CD4-positive, CD25-positive, alpha-beta regulatory T cell (primary cell): ENCODE measurements at regions not wholly inside any gene's neighbourhood (a gene's known extent, or its start where the extent isn't known, plus 50 kb on each side); places are given as distances from the start of the nearest gene placed in this dataset.

Source experiments
- ATAC-seq, 2 donors: fragments of 150-1000 bp; cut with Tn5 transposase; one replicate each; pipeline ENCODE4 v1.10.0; 2021; ENCODE audit warnings: low read depth in 2 of 2, moderate number of reproducible peaks in 2 of 2, moderate library complexity in 1 of 2
- DNase-seq, 3 donors: peaks; one replicate each; pipeline versions ENCODE4 v3.0.0 to v3.0.0-alpha.2; 2012 to 2022; ENCODE audit warnings: mixed read lengths in 1 of 3
- H3K27ac ChIP-seq: one replicate; pipeline ENCODE4 v1.7.0; 2013; ENCODE audit warnings: mild to moderate bottlenecking, low read length; ENCODE audit not compliant: insufficient read depth, poor library complexity, severe bottlenecking
- H3K27me3 ChIP-seq: one replicate; pipeline ENCODE4 v1.7.0; 2013; ENCODE audit warnings: low read length; ENCODE audit not compliant: control insufficient read depth, insufficient read depth
- H3K36me3 ChIP-seq: one replicate; pipeline ENCODE4 v1.7.0; 2013; ENCODE audit warnings: mild to moderate bottlenecking, low read length, moderate library complexity; ENCODE audit not compliant: control insufficient read depth, insufficient read depth
- H3K4me1 ChIP-seq: 2 replicates; pipeline ENCODE4 v1.7.0; 2013; ENCODE audit warnings: mild to moderate bottlenecking, low read length; ENCODE audit not compliant: insufficient read depth, control insufficient read depth, poor library complexity, severe bottlenecking
- H3K4me3 ChIP-seq: one replicate; pipeline ENCODE4 v1.7.0; 2013; ENCODE audit warnings: low read depth, mild to moderate bottlenecking, low read length, moderate library complexity
- H3K9me3 ChIP-seq, 2 experiments: 1 replicate in 1 of 2; 2 replicates in 1 of 2; pipeline ENCODE4 v1.7.0; 2013; ENCODE audit warnings: low read length in 2 of 2, mild to moderate bottlenecking in 1 of 2, moderate library complexity in 1 of 2; ENCODE audit not compliant: control insufficient read depth in 2 of 2
- H3K27ac Mint-ChIP-seq, 3 donors: one replicate each; pipeline ENCODE4 v1.8.0; 2020 to 2022; ENCODE audit warnings: mild to moderate bottlenecking in 3 of 3, mixed read lengths in 3 of 3, moderate library complexity in 2 of 3
- H3K27me3 Mint-ChIP-seq: one replicate; pipeline ENCODE4 v1.8.0; 2022; ENCODE audit warnings: mild to moderate bottlenecking, mixed read lengths
- H3K36me3 Mint-ChIP-seq: one replicate; pipeline ENCODE4 v1.8.0; 2020; ENCODE audit warnings: mixed read lengths
- H3K4me1 Mint-ChIP-seq, 4 donors: one replicate each; pipeline ENCODE4 v1.8.0; 2020 to 2022; ENCODE audit warnings: mixed read lengths in 4 of 4, mild to moderate bottlenecking in 1 of 4
- H3K4me3 Mint-ChIP-seq, 4 donors: one replicate each; pipeline ENCODE4 v1.8.0; 2020 to 2022; ENCODE audit warnings: mild to moderate bottlenecking in 4 of 4, mixed read lengths in 4 of 4, moderate library complexity in 3 of 4
- H3K9me3 Mint-ChIP-seq, 7 donors: one replicate each; pipeline ENCODE4 v1.8.0; 2020 to 2022; ENCODE audit warnings: mixed read lengths in 7 of 7, mild to moderate bottlenecking in 3 of 7, moderate library complexity in 2 of 7

- no peaks in the 10 kb centered on the region for H3K36me3 ChIP-seq
Observed at GRCh38 chr7:67731704-67732103, 735.1 kb downstream of the TYW1 start.

DNA sequence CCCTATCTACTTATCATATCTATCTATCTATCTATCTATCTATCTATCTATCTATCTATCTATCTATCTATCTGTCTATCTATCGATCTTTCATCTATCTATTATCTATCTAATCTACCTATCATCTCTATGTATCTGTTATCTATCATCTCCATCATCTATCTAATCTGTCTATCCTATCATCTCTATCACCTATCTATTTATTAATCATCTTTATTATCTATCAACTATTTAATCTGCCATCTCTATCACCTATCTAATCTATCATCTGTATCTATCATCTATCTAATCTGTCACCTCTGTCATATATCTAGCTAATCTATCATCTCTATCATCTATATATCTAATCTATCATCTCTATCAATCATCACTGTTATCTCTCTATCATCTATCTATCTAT is 736.3 kb downstream of the TYW1 start:
- H3K36me3 Mint-ChIP-seq, result no peaks in the 10 kb centered on the region
- ATAC-seq, result no peak

More at GRCh38 chr7:67731704-67732103, 735.1 kb downstream of the TYW1 start:
- H3K9me3 ChIP-seq, result no peaks in the 10 kb centered on the region
- peaks cover 5 to 19% (median 7%) of the 10 kb centered on the region in 7 donors for H3K9me3 Mint-ChIP-seq
- H3K27ac Mint-ChIP-seq, result no peak overlapping the region
- H3K27ac ChIP-seq, result no peak overlapping the region
- H3K4me3 Mint-ChIP-seq, result no peak overlapping the region
- no peak for ATAC-seq
- peaks cover 0 to 6% (median 0%) of the 10 kb centered on the region in 4 donors for H3K4me1 Mint-ChIP-seq
- no peaks in the 10 kb centered on the region for H3K36me3 Mint-ChIP-seq
- H3K4me1 ChIP-seq, result no peaks in the 10 kb centered on the region
- H3K27me3 ChIP-seq, result no peaks in the 10 kb centered on the region
- no peak for DNase-seq
- no peak overlapping the region for H3K4me3 ChIP-seq
- H3K27me3 Mint-ChIP-seq, result peaks cover 5% of the 10 kb centered on the region

DNA sequence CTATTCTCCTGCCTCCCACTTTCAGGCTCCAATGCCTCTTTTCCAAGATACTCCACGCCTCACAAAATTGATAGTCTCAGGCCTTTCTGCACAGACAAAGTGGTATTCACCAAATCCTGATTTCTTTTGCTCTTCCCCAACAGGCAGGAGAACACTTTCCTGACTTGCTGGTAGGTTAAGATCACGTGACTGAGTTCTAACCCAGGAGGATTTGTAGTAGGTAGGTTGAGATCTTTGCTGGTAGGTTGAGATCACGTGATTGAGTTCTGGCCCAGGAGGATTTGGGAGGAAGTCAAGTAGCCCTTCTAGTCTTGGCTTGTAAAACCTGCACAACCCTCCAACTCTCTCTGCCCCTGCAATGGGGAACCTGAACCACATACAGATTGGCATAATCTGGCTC is 741.5 kb downstream of the TYW1 start:
- Mint-ChIP-seq H3K27me3 (no peaks in the 10 kb centered on the region), H3K4me3 (no peak overlapping the region), H3K4me1 (peaks cover 0 to under 1% (median 0%) of the 10 kb centered on the region in 4 donors), H3K27ac (no peak overlapping the region), H3K9me3 (peaks cover 2 to 33% (median 11%) of the 10 kb centered on the region in 7 donors), H3K36me3 (no peaks in the 10 kb centered on the region)
- DNase-seq (no peak), ATAC-seq (no peak)
- no peaks in the 10 kb centered on the region for H3K36me3 ChIP-seq
- H3K27me3 ChIP-seq, result no peaks in the 10 kb centered on the region
- H3K9me3 ChIP-seq, result peaks cover 0 to 5% of the 10 kb centered on the region in 2 experiments
- no peak overlapping the region for H3K4me3 ChIP-seq
- H3K27ac ChIP-seq, result no peak overlapping the region
- no peaks in the 10 kb centered on the region for H3K4me1 ChIP-seq

More for the DNA sequence above, 736.3 kb downstream of the TYW1 start:
- Mint-ChIP-seq H3K9me3 (peaks cover 1 to 22% (median 11%) of the 10 kb centered on the region in 7 donors), H3K27ac (no peak overlapping the region), H3K27me3 (peaks cover 5% of the 10 kb centered on the region), H3K4me3 (no peak overlapping the region), H3K4me1 (peaks cover 0 to 6% (median 0%) of the 10 kb centered on the region in 4 donors)
- Histone ChIP-seq H3K4me3 (no peak overlapping the region), H3K36me3 (no peaks in the 10 kb centered on the region), H3K27ac (no peak overlapping the region), H3K27me3 (no peaks in the 10 kb centered on the region), H3K4me1 (no peaks in the 10 kb centered on the region), H3K9me3 (no peaks in the 10 kb centered on the region)
- DNase-seq, result no peak

DNA sequence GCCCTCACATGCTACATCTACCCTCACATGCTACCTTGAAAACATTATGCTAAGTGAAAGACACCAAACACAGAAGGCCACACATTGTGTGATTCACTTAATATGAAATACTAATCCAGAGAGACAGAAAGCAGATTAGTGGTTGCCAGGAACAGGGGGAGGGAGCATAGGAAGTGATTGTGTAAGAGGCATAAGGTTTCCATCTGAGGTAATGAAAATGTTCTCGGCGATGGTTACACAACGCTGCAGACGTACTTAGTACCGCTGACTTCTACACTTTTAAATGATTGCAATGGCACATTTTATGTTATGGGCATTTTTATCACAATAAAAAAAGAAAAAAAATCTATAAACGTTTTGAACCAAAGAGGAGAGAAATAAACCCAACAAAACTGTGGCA is 742.3 kb downstream of the TYW1 start:
- DNase-seq (no peak), ATAC-seq (no peak)
- no peaks in the 10 kb centered on the region for H3K36me3 Mint-ChIP-seq
- H3K27ac Mint-ChIP-seq, result no peak overlapping the region
- Histone ChIP-seq H3K27ac (no peak overlapping the region), H3K27me3 (no peaks in the 10 kb centered on the region), H3K36me3 (no peaks in the 10 kb centered on the region), H3K9me3 (peaks cover 0 to 5% of the 10 kb centered on the region in 2 experiments), H3K4me1 (no peaks in the 10 kb centered on the region), H3K4me3 (no peak overlapping the region)
- H3K4me1 Mint-ChIP-seq, result no peaks in the 10 kb centered on the region
- H3K27me3 Mint-ChIP-seq, result no peaks in the 10 kb centered on the region
- H3K9me3 Mint-ChIP-seq, result peaks cover 2 to 33% (median 11%) of the 10 kb centered on the region in 7 donors
- no peak overlapping the region for H3K4me3 Mint-ChIP-seq

DNA sequence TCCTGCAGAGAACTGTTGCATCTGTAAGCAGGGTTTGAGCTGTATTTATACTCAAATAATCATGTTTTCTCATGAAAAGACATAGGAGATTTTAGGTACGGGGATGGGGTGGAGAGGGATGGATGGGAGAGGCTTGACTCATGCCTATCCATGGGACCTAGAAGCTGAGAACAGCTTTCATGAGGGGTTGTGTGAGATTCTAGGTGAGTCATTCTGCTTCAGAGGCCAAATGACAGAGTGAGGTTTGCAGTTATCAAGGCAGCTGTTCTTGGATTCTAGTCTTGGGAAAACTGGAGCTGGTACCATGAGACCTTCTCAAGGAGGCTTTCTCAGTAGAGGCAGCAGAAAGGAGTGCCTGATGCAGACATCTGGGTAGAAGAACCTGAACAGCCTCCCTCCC is 746.9 kb downstream of the TYW1 start:
- Mint-ChIP-seq H3K9me3 (peaks cover 5 to 33% (median 9%) of the 10 kb centered on the region in 7 donors), H3K4me1 (no peaks in the 10 kb centered on the region), H3K4me3 (no peak overlapping the region), H3K27me3 (no peaks in the 10 kb centered on the region), H3K27ac (no peak overlapping the region), H3K36me3 (no peaks in the 10 kb centered on the region)
- no peak overlapping the region for H3K27ac ChIP-seq
- no peaks in the 10 kb centered on the region for H3K36me3 ChIP-seq
- H3K9me3 ChIP-seq, result peaks cover 0 to 4% of the 10 kb centered on the region in 2 experiments
- H3K4me3 ChIP-seq, result no peak overlapping the region
- ATAC-seq (no peak), DNase-seq (no peak)
- no peaks in the 10 kb centered on the region for H3K4me1 ChIP-seq
- H3K27me3 ChIP-seq, result no peaks in the 10 kb centered on the region

DNA sequence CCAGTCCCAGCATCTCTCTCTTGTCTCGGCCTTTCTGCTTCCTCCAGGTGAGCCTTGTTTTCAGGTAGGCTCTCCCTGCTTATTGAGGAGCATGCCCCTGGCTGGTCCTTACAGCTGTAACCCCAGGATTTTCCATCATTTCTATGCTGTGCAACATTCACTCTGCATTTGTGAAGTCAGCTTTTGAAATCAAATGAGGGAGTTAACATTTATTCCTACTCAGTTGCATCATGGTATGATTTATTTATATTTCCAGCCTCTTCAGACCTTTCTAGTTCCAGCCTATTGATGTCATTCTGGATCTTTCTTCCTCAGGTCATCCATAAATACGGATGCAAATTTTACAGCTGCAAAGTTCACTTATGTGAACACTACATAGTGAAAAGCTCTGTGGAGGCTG is 755.6 kb downstream of the TYW1 start:
- no peaks in the 10 kb centered on the region for H3K36me3 Mint-ChIP-seq
- no peaks in the 10 kb centered on the region for H3K4me1 Mint-ChIP-seq
- no peak overlapping the region for H3K4me3 Mint-ChIP-seq
- Histone ChIP-seq H3K4me3 (no peak overlapping the region), H3K9me3 (no peaks in the 10 kb centered on the region), H3K4me1 (no peaks in the 10 kb centered on the region), H3K27ac (no peak overlapping the region), H3K36me3 (no peaks in the 10 kb centered on the region), H3K27me3 (no peaks in the 10 kb centered on the region)
- DNase-seq (no peak), ATAC-seq (no peak)
- no peaks in the 10 kb centered on the region for H3K27me3 Mint-ChIP-seq
- H3K9me3 Mint-ChIP-seq, result peaks cover 0 to 15% (median 3%) of the 10 kb centered on the region in 7 donors
- H3K27ac Mint-ChIP-seq, result no peak overlapping the region

DNA sequence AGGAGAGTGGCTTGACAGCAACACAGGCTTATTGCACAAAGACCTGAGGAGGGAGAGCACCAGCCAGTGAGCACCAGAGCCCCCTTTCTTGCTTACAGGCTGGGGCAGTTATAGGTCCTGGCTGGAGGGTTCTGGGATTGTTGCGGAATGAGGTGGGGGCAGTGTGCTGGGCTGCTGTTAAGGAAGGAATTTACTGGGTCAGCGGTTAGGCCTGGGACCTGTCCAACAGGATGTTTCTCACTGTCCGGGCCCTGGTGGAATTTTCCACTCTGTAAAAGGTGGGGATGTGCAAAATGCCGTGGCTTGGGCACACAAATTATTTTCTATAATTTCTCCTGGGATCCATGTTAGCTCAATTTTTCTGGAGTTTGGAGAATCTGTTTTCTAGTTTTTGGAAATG is 757.3 kb downstream of the TYW1 start:
- ATAC-seq (no peak), DNase-seq (no peak)
- H3K27me3 Mint-ChIP-seq, result no peaks in the 10 kb centered on the region
- no peak overlapping the region for H3K27ac Mint-ChIP-seq
- Histone ChIP-seq H3K27ac (no peak overlapping the region), H3K4me1 (no peaks in the 10 kb centered on the region), H3K9me3 (no peaks in the 10 kb centered on the region), H3K4me3 (no peak overlapping the region), H3K27me3 (no peaks in the 10 kb centered on the region), H3K36me3 (no peaks in the 10 kb centered on the region)
- H3K4me1 Mint-ChIP-seq, result peaks cover 0 to 3% (median 0%) of the 10 kb centered on the region in 4 donors
- H3K9me3 Mint-ChIP-seq, result peaks cover 3 to 15% (median 4%) of the 10 kb centered on the region in 7 donors
- no peaks in the 10 kb centered on the region for H3K36me3 Mint-ChIP-seq
- no peak overlapping the region for H3K4me3 Mint-ChIP-seq

DNA sequence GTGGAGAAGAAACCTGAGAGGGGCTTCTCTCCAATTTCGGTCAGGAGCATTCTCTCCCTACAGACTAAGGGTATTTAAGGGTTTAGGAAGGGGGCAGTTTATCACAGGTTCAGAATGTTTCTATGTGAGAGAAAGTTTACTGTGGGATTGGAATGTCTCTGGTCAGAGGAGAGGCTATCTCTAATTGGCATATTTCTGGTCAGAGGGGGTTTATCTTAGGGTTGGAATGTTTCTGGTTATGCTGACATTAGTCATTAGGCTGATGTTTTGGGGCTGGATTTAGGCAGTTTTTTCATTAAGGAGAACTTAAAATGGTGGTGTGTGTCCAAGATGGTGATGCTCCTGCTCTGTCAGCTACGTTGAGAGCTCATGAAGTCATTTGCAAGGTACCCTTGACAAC is 758.0 kb downstream of the TYW1 start:
- H3K9me3 Mint-ChIP-seq, result peaks cover 3 to 12% (median 5%) of the 10 kb centered on the region in 7 donors
- peaks cover 0 to 4% (median 0%) of the 10 kb centered on the region in 4 donors for H3K4me1 Mint-ChIP-seq

More for the DNA sequence above, 758.0 kb downstream of the TYW1 start:
- Mint-ChIP-seq H3K27me3 (no peaks in the 10 kb centered on the region), H3K4me3 (no peak overlapping the region), H3K27ac (no peak overlapping the region), H3K36me3 (no peaks in the 10 kb centered on the region)
- Histone ChIP-seq H3K27ac (no peak overlapping the region), H3K36me3 (no peaks in the 10 kb centered on the region), H3K27me3 (no peaks in the 10 kb centered on the region), H3K4me3 (no peak overlapping the region), H3K9me3 (no peaks in the 10 kb centered on the region), H3K4me1 (no peaks in the 10 kb centered on the region)
- ATAC-seq (no peak), DNase-seq (no peak)
